Hepatocyte (in vitro differentiated cells): ENCODE measurements at regions not wholly inside any gene's neighbourhood (a gene's known extent, or its start where the extent isn't known, plus 50 kb on each side); places are given as distances from the start of the nearest gene placed in this dataset.

Source experiments
- DNase-seq: peaks from one replicate; pipeline ENCODE4 v3.0.0-alpha.2; 2016; ENCODE audit warnings: low spot score
- H2AFZ ChIP-seq: fragments of 200-600 bp; sonication (generic); 2 replicates; pipeline ENCODE4 v1.6.0; 2016; ENCODE audit warnings: antibody characterized with exemption, mild to moderate bottlenecking
- H3K27ac ChIP-seq: fragments of 200-600 bp; sonication (generic); 2 replicates; pipeline ENCODE4 v1.5.1; 2016; ENCODE audit warnings: mild to moderate bottlenecking
- H3K27me3 ChIP-seq: fragments of 200-600 bp; sonication (generic); 2 replicates; pipeline ENCODE4 v1.6.1; 2016
- H3K36me3 ChIP-seq: fragments of 200-600 bp; sonication (generic); replicated peaks from 2 replicates; pipeline ENCODE4 v1.5.1; 2016; ENCODE audit warnings: low read depth; ENCODE audit not compliant: insufficient read depth
- H3K4me1 ChIP-seq: fragments of 200-600 bp; sonication (generic); 2 replicates; pipeline ENCODE4 v1.5.1; 2016; ENCODE audit warnings: mild to moderate bottlenecking, moderate library complexity; ENCODE audit not compliant: insufficient read depth
- H3K4me2 ChIP-seq: fragments of 200-600 bp; sonication (generic); 2 replicates; pipeline ENCODE4 v1.6.0; 2016
- H3K4me3 ChIP-seq: fragments of 200-600 bp; sonication (generic); 2 replicates; pipeline ENCODE4 v1.5.1; 2016; ENCODE audit warnings: mild to moderate bottlenecking
- H3K79me2 ChIP-seq: fragments of 200-600 bp; sonication (generic); 2 replicates; pipeline ENCODE4 v1.6.0; 2017; ENCODE audit warnings: mild to moderate bottlenecking
- H3K9me2 ChIP-seq: fragments of 200-600 bp; sonication (generic); replicated peaks from 2 replicates; pipeline ENCODE4 v1.6.0; 2017; ENCODE audit warnings: mild to moderate bottlenecking; ENCODE audit not compliant: insufficient read depth
- H3K9me3 ChIP-seq: fragments of 200-600 bp; sonication (generic); 2 replicates; pipeline ENCODE4 v1.5.1; 2016; ENCODE audit warnings: low read depth, mild to moderate bottlenecking
- H4K20me1 ChIP-seq: fragments of 200-600 bp; sonication (generic); 2 replicates; pipeline ENCODE4 v1.6.0; 2016; ENCODE audit warnings: mild to moderate bottlenecking; ENCODE audit not compliant: insufficient read depth, poor library complexity, severe bottlenecking
- CTCF ChIP-seq: fragments of 200-600 bp; sonication (generic); IDR thresholded peaks from 2 replicates; pipeline ENCODE4 v1.5.1; 2016; ENCODE audit warnings: antibody characterized with exemption, mild to moderate bottlenecking; ENCODE audit not compliant: poor library complexity
- EZH2 ChIP-seq: fragments of 200-600 bp; sonication (generic); IDR thresholded peaks from 2 replicates; pipeline ENCODE4 v1.6.1; 2016; ENCODE audit warnings: antibody characterized with exemption, mild to moderate bottlenecking, borderline replicate concordance
- EZH2phosphoT487 ChIP-seq: fragments of 200-600 bp; sonication (generic); IDR thresholded peaks from one replicate; pipeline ENCODE4 v1.6.1; 2018; ENCODE audit warnings: antibody characterized with exemption, mild to moderate bottlenecking, low read depth, moderate library complexity; ENCODE audit not compliant: unreplicated experiment, severe bottlenecking
- WGBS: methylation state at CpG from one replicate; pipeline ENCODE4 v1.1.6; 2016; ENCODE audit warnings: low lambda C conversion rate; ENCODE audit errors: missing lambda C conversion rate; 5-methylcytosine and 5-hydroxymethylcytosine counted together

GRCh38 chr6:134722200-134722870 lies 227.6 kb downstream of the ALDH8A1 start:
- TF ChIP-seq EZH2phosphoT487 (no peak), CTCF (no peak), EZH2 (no peak)
- peaks cover 52% of the 10 kb centered on the region for H3K4me1 ChIP-seq
- H2AFZ ChIP-seq: no peak overlapping the region
- no peaks in the 10 kb centered on the region for H3K9me3 ChIP-seq
- no peaks in the 10 kb centered on the region for H3K9me2 ChIP-seq
- H3K36me3 ChIP-seq: no peaks in the 10 kb centered on the region
- no peak overlapping the region for H3K4me2 ChIP-seq
- no peaks in the 10 kb centered on the region for H4K20me1 ChIP-seq
- H3K4me3 ChIP-seq: no peak overlapping the region
- no peaks in the 10 kb centered on the region for H3K27me3 ChIP-seq
- H3K79me2 ChIP-seq: no peaks in the 10 kb centered on the region
- no peak for DNase-seq
- peak overlapping the region; percentile 51 for H3K27ac ChIP-seq
- WGBS: 69% methylated on average over 5 of the region's 5 CpGs

GRCh38 chr6:134721060-134721405 lies 228.9 kb downstream of the ALDH8A1 start:
- Histone ChIP-seq H2AFZ (no peak overlapping the region), H4K20me1 (no peaks in the 10 kb centered on the region), H3K27me3 (no peaks in the 10 kb centered on the region), H3K9me3 (no peaks in the 10 kb centered on the region), H3K79me2 (no peaks in the 10 kb centered on the region), H3K4me2 (no peak overlapping the region), H3K36me3 (no peaks in the 10 kb centered on the region), H3K4me3 (no peak overlapping the region), H3K4me1 (peaks cover 52% of the 10 kb centered on the region), H3K9me2 (no peaks in the 10 kb centered on the region), H3K27ac (peak overlapping the region; percentile 51)
- TF ChIP-seq EZH2phosphoT487: no peak
- TF ChIP-seq EZH2: no peak
- no peak for TF ChIP-seq CTCF
- 61% methylated on average over 2 of the region's 2 CpGs for WGBS
- no peak for DNase-seq

- no peaks in the 10 kb centered on the region for H4K20me1 ChIP-seq
- WGBS: 65% methylated on average over 4 of the region's 4 CpGs
- H3K79me2 ChIP-seq: no peaks in the 10 kb centered on the region
- no peak for TF ChIP-seq EZH2phosphoT487
- TF ChIP-seq CTCF: no peak
- TF ChIP-seq EZH2: no peak
- peak overlapping the region; percentile 51 for H3K27ac ChIP-seq
- H3K4me3 ChIP-seq: no peak overlapping the region
- H3K9me3 ChIP-seq: no peaks in the 10 kb centered on the region
- DNase-seq: no peak
- H3K36me3 ChIP-seq: no peaks in the 10 kb centered on the region
- H3K27me3 ChIP-seq: no peaks in the 10 kb centered on the region
- H3K4me1 ChIP-seq: peaks cover 51% of the 10 kb centered on the region
- H3K9me2 ChIP-seq: no peaks in the 10 kb centered on the region
- no peak overlapping the region for H3K4me2 ChIP-seq
- no peak overlapping the region for H2AFZ ChIP-seq
Measured at GRCh38 chr6:134720353-134721059, 229.4 kb downstream of the ALDH8A1 start.
